ENCODE measurements at regions not wholly inside any gene's neighbourhood (a gene's known extent, or its start where the extent isn't known, plus 50 kb on each side); places are given as distances from the start of the nearest gene placed in this dataset.

DNA sequence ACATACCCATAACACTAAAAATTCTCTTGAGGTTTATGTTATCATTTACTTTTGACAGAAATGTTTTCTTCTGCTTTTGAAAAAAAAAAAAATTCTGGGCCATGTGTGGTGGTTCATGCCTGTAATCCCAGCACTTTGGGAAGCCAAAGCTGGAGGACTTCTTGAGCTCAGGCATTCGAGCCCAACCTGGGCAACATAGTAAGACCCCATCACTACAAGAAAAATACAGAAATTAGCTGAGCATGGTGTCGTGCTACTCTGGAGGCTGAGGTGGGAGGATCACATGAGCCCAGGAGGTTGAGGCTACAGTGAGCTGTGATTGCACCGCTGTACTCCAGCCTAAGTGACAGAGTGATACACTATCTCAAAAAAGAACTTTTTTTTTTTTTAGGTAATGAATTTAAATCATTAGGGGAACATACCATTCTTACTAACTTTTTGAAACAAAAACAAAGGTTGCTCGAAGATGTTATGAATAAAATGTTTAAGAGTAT, 148.8 kb upstream of the DMRT1 start:
- peaks cover 55% of the 10 kb centered on the region for H3K4me1 Mint-ChIP-seq
- no peak overlapping the region for H3K27ac ChIP-seq (ENCODE audit: low read depth, low read length)
- 93 to 94% methylated on average over 2 to 4 of the region's 4 CpGs for WGBS, 2 experiments (ENCODE audit: insufficient coverage in 1 of 2, insufficient read length in 1 of 2)

DNA sequence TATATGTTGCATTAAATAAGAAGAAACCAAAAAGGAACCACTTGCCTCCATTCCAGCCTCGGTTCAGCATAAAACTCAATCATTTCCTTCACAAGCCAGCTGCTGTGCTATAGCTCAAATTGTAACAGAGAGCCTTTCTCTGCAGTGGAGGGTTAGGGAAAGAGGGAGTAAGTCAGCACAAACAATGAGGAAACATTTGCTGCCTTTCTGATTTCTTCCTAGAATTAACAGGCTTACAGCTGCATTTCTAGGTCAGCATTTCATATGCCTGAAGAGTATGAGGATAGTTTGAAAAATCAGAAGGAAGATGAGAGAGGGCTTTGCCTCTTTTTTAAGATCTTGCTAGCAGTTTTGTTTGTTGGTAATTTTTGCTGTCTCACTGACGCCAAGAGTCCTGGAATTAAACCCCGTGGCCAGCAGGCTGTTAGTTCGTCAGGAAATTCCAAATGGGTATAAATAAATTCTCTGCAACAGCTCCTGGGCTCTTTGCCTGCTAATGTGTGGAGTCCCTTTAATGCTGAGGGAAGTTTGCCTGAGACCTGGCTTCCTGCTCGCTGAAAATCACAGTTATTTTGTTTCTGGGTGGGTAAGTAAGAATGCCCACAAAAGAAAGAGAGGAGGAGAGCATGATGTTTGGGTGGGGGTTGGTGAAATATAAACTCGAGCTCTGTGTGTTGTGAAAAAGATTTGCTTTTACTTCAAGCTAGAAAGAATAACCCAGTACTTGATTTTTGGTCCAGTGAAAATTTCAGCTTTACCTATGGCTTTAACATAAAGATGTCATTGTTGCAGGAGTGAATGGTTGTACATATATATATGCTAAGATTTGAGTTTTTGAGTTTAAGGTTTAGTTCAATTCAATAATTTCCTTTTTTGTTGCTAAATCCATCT, 148.1 kb upstream of the DMRT1 start:
- TF ChIP-seq, protein P1, sequence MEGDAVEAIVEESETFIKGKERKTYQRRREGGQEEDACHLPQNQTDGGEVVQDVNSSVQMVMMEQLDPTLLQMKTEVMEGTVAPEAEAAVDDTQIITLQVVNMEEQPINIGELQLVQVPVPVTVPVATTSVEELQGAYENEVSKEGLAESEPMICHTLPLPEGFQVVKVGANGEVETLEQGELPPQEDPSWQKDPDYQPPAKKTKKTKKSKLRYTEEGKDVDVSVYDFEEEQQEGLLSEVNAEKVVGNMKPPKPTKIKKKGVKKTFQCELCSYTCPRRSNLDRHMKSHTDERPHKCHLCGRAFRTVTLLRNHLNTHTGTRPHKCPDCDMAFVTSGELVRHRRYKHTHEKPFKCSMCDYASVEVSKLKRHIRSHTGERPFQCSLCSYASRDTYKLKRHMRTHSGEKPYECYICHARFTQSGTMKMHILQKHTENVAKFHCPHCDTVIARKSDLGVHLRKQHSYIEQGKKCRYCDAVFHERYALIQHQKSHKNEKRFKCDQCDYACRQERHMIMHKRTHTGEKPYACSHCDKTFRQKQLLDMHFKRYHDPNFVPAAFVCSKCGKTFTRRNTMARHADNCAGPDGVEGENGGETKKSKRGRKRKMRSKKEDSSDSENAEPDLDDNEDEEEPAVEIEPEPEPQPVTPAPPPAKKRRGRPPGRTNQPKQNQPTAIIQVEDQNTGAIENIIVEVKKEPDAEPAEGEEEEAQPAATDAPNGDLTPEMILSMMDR (conservative IDR thresholded peaks at IDR 0.05), result no peak
- Mint-ChIP-seq H3K36me3 (ENCODE audit: low read depth) (peaks cover 2% of the 10 kb centered on the region), H3K4me1 (peaks cover 58% of the 10 kb centered on the region), H3K9me3 (no peaks in the 10 kb centered on the region), H3K27me3 (ENCODE audit: insufficient read depth) (no peaks in the 10 kb centered on the region), H3K27ac (peak overlapping the region; percentile 60), H3K4me3 (no peak overlapping the region)
- H3K4me3 ChIP-seq (ENCODE audit: low read length), result no peak overlapping the region
- peak overlapping the region; percentile 19 for H3K27ac ChIP-seq (ENCODE audit: low read depth, low read length)
- H3K4me1 ChIP-seq (ENCODE audit: control insufficient read depth, insufficient read depth, low read length), result peaks cover 12% of the 10 kb centered on the region
- peak; percentile 48 for DNase-seq
- H3K36me3 ChIP-seq (ENCODE audit: control insufficient read depth, insufficient read depth, low read length), result no peaks in the 10 kb centered on the region
- 54 to 71% methylated on average over 5 to 6 of the region's 6 CpGs for WGBS, 2 experiments (ENCODE audit: insufficient coverage in 1 of 2, insufficient read length in 1 of 2)
- H3K9me3 ChIP-seq (ENCODE audit: control insufficient read depth, low read length), result no peaks in the 10 kb centered on the region
- H3K27me3 ChIP-seq (ENCODE audit: control insufficient read depth, insufficient read depth, low read length, poor library complexity, severe bottlenecking), result no peaks in the 10 kb centered on the region
- H3K9ac ChIP-seq (ENCODE audit: extremely low read depth, low read length, poor library complexity, severe bottlenecking), result no peak overlapping the region

More for the DNA sequence above, 148.8 kb upstream of the DMRT1 start:
- H3K27me3 Mint-ChIP-seq (ENCODE audit: insufficient read depth), result no peaks in the 10 kb centered on the region
- TF ChIP-seq, protein P1 (conservative IDR thresholded peaks at IDR 0.05), result no peak
- H3K4me3 ChIP-seq (ENCODE audit: low read length), result no peak overlapping the region
- H3K36me3 Mint-ChIP-seq (ENCODE audit: low read depth), result no peaks in the 10 kb centered on the region
- H3K9ac ChIP-seq (ENCODE audit: extremely low read depth, low read length, poor library complexity, severe bottlenecking), result no peak overlapping the region
- H3K9me3 Mint-ChIP-seq, result peaks cover 2% of the 10 kb centered on the region
- no peaks in the 10 kb centered on the region for H3K27me3 ChIP-seq (ENCODE audit: control insufficient read depth, insufficient read depth, low read length, poor library complexity, severe bottlenecking)
- H3K27ac Mint-ChIP-seq, result no peak overlapping the region
- no peaks in the 10 kb centered on the region for H3K36me3 ChIP-seq (ENCODE audit: control insufficient read depth, insufficient read depth, low read length)
- no peaks in the 10 kb centered on the region for H3K9me3 ChIP-seq (ENCODE audit: control insufficient read depth, low read length)
- H3K4me1 ChIP-seq (ENCODE audit: control insufficient read depth, insufficient read depth, low read length), result peaks cover 14% of the 10 kb centered on the region
- peak; percentile 12 for DNase-seq
- no peak overlapping the region for H3K4me3 Mint-ChIP-seq

DNA sequence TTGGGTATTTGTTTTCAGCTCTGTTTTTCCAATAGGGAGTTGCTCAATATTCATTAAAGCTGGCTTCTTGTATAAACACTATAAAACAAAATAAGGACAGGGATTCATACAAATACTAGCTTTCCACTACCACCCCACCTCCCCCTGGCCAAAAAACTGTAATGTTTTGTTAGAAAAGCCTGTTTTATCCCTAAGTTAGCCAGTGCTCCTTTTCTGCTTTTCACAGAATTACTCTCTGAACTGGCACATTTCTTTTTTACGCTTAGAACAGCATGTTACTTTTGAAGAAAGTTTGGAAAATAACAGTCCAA, 147.4 kb upstream of the DMRT1 start:
- Histone ChIP-seq H3K36me3 (ENCODE audit: control insufficient read depth, insufficient read depth, low read length) (no peaks in the 10 kb centered on the region), H3K27me3 (ENCODE audit: control insufficient read depth, insufficient read depth, low read length, poor library complexity, severe bottlenecking) (no peaks in the 10 kb centered on the region), H3K9ac (ENCODE audit: extremely low read depth, low read length, poor library complexity, severe bottlenecking) (no peak overlapping the region), H3K4me3 (ENCODE audit: low read length) (no peak overlapping the region), H3K4me1 (ENCODE audit: control insufficient read depth, insufficient read depth, low read length) (peaks cover 15% of the 10 kb centered on the region), H3K9me3 (ENCODE audit: control insufficient read depth, low read length) (no peaks in the 10 kb centered on the region), H3K27ac (ENCODE audit: low read depth, low read length) (no peak overlapping the region)
- Mint-ChIP-seq H3K4me3 (no peak overlapping the region), H3K9me3 (no peaks in the 10 kb centered on the region), H3K27ac (no peak overlapping the region), H3K4me1 (peaks cover 56% of the 10 kb centered on the region), H3K36me3 (ENCODE audit: low read depth) (peaks cover 2% of the 10 kb centered on the region), H3K27me3 (ENCODE audit: insufficient read depth) (no peaks in the 10 kb centered on the region)
- no peak for DNase-seq
- 96 to 100% methylated on average over 1 of the region's 1 CpG for WGBS, 2 experiments (ENCODE audit: insufficient coverage in 1 of 2, insufficient read length in 1 of 2)
- TF ChIP-seq, protein P1 (conservative IDR thresholded peaks at IDR 0.05), result no peak
